A549 (cell line): ENCODE measurements at regions not wholly inside any gene's neighbourhood (a gene's known extent, or its start where the extent isn't known, plus 50 kb on each side); places are given as distances from the start of the nearest gene placed in this dataset.

ENCODE experiments used
- CBX8 ChIP-seq: fragments of 200-600 bp; sonication (generic); IDR thresholded peaks from 2 replicates; pipeline ENCODE4 v1.6.1; 2016
- HOXB5 ChIP-seq: fragments of 250-450 bp; sonication (Bioruptor Pico); IDR thresholded peaks from 2 replicates; pipeline ENCODE4 v1.5.0; 2020; ENCODE audit warnings: mild to moderate bottlenecking, moderate library complexity
- MYC ChIP-seq: IDR thresholded peaks from 2 replicates; pipeline ENCODE4 v1.6.1; 2012; ENCODE audit warnings: mild to moderate bottlenecking, inconsistent platforms, low read length, improper control_type of control experiment, borderline replicate concordance
- NPAS2 ChIP-seq: fragments of 250-450 bp; sonication (Bioruptor Pico); IDR thresholded peaks from 2 replicates; pipeline ENCODE4 v1.8.0; 2022; ENCODE audit warnings: mild to moderate bottlenecking, moderate library complexity, borderline replicate concordance
- RAD21 ChIP-seq, 2 experiments: fragments of >200 bp in 1 of 2; sonication (Bioruptor Twin) in 1 of 2; formaldehyde crosslinking in 1 of 2; IDR thresholded peaks in 1 of 2; conservative IDR thresholded peaks in 1 of 2; 2 replicates in 1 of 2; 3 replicates in 1 of 2; pipeline ENCODE4 v1.6.1; 2012 to 2018; ENCODE audit warnings: inconsistent platforms in 1 of 2
- RCOR1 ChIP-seq: fragments of 150-350 bp; IDR thresholded peaks from 2 replicates; pipeline ENCODE4 v1.6.1; 2014; ENCODE audit warnings: antibody characterized with exemption, low read length, low read depth
- SMC3 ChIP-seq: fragments of >200 bp; sonication (Bioruptor Twin); formaldehyde crosslinking; IDR thresholded peaks from 3 replicates; pipeline ENCODE4 v1.6.1; 2018; ENCODE audit warnings: inconsistent platforms
- SREBF2 ChIP-seq: fragments of 450-650 bp; IDR thresholded peaks from 2 replicates; pipeline ENCODE4 v1.6.1; 2014; ENCODE audit warnings: mild to moderate bottlenecking, moderate library complexity
- ZC3H11A ChIP-seq: fragments of 450-650 bp; IDR thresholded peaks from 2 replicates; pipeline ENCODE4 v1.6.1; 2014; ENCODE audit warnings: antibody characterized with exemption, mild to moderate bottlenecking
- TF ChIP-seq, protein P1 (sequence below): fragments of 200-600 bp; sonication (generic); IDR thresholded peaks from 2 replicates; pipeline ENCODE4 v1.6.1; 2016; ENCODE audit warnings: antibody characterized with exemption, mild to moderate bottlenecking, moderate library complexity
- TF ChIP-seq, protein P2 (sequence below): fragments of >200 bp; sonication (Bioruptor Twin); formaldehyde crosslinking; IDR thresholded peaks from 3 replicates; pipeline ENCODE4 v1.5.1; 2016
- TF ChIP-seq, protein P3 (sequence below): IDR thresholded peaks from 2 replicates; pipeline ENCODE4 v1.6.1; 2012; ENCODE audit warnings: low read depth, borderline replicate concordance

DNA sequence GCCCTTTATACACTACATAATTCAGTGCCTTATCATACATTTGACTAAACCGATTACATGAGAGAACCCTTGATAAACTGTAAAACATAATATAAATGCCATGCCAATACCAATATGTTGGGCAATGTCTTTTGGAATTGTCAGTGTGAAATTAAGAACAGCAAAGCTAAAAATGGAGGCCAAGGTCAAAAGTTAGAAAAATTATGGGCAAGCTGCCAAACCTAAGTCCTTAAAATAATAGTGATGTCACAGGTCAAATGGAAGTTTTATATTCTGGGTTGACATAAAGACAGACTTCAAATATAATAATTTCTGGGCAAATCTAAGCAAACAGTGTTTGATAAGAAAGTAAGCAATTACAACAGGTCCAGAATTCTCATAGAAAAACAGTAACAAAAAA, 696.7 kb downstream of the RNF144B start:
- no peak for TF ChIP-seq MYC
- TF ChIP-seq, protein P1, sequence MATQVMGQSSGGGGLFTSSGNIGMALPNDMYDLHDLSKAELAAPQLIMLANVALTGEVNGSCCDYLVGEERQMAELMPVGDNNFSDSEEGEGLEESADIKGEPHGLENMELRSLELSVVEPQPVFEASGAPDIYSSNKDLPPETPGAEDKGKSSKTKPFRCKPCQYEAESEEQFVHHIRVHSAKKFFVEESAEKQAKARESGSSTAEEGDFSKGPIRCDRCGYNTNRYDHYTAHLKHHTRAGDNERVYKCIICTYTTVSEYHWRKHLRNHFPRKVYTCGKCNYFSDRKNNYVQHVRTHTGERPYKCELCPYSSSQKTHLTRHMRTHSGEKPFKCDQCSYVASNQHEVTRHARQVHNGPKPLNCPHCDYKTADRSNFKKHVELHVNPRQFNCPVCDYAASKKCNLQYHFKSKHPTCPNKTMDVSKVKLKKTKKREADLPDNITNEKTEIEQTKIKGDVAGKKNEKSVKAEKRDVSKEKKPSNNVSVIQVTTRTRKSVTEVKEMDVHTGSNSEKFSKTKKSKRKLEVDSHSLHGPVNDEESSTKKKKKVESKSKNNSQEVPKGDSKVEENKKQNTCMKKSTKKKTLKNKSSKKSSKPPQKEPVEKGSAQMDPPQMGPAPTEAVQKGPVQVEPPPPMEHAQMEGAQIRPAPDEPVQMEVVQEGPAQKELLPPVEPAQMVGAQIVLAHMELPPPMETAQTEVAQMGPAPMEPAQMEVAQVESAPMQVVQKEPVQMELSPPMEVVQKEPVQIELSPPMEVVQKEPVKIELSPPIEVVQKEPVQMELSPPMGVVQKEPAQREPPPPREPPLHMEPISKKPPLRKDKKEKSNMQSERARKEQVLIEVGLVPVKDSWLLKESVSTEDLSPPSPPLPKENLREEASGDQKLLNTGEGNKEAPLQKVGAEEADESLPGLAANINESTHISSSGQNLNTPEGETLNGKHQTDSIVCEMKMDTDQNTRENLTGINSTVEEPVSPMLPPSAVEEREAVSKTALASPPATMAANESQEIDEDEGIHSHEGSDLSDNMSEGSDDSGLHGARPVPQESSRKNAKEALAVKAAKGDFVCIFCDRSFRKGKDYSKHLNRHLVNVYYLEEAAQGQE, result no peak
- TF ChIP-seq, protein P2, sequence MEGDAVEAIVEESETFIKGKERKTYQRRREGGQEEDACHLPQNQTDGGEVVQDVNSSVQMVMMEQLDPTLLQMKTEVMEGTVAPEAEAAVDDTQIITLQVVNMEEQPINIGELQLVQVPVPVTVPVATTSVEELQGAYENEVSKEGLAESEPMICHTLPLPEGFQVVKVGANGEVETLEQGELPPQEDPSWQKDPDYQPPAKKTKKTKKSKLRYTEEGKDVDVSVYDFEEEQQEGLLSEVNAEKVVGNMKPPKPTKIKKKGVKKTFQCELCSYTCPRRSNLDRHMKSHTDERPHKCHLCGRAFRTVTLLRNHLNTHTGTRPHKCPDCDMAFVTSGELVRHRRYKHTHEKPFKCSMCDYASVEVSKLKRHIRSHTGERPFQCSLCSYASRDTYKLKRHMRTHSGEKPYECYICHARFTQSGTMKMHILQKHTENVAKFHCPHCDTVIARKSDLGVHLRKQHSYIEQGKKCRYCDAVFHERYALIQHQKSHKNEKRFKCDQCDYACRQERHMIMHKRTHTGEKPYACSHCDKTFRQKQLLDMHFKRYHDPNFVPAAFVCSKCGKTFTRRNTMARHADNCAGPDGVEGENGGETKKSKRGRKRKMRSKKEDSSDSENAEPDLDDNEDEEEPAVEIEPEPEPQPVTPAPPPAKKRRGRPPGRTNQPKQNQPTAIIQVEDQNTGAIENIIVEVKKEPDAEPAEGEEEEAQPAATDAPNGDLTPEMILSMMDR, result no peak
- no peak for TF ChIP-seq SMC3
- TF ChIP-seq NPAS2, result no peak
- TF ChIP-seq CBX8, result no peak
- TF ChIP-seq RCOR1, result no peak
- TF ChIP-seq RAD21 (conservative IDR thresholded peaks at IDR 0.05 in 1 of 2, IDR thresholded peaks at IDR 0.05 in 1 of 2), result no peak
- TF ChIP-seq SREBF2, result no peak
- TF ChIP-seq ZC3H11A, result no peak
- TF ChIP-seq, protein P3, sequence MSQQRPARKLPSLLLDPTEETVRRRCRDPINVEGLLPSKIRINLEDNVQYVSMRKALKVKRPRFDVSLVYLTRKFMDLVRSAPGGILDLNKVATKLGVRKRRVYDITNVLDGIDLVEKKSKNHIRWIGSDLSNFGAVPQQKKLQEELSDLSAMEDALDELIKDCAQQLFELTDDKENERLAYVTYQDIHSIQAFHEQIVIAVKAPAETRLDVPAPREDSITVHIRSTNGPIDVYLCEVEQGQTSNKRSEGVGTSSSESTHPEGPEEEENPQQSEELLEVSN, result no peak
- TF ChIP-seq HOXB5 (CRISPR knock-in tag), result no peak
